Testis (tissue), 2 donors: ENCODE measurements at regions not wholly inside any gene's neighbourhood (a gene's known extent, or its start where the extent isn't known, plus 50 kb on each side); places are given as distances from the start of the nearest gene placed in this dataset.

Source experiments
- DNase-seq: peaks from one replicate; pipeline ENCODE4 v3.0.0-alpha.2; 2019
- H3K27ac ChIP-seq, 2 donors: fragments of 200-600 bp; sonication (generic); one replicate each; pipeline ENCODE4 v1.5.1; 2019
- H3K27me3 ChIP-seq: fragments of 200-600 bp; sonication (generic); one replicate; pipeline ENCODE4 v1.5.1; 2019
- H3K36me3 ChIP-seq: fragments of 200-600 bp; sonication (generic); one replicate; pipeline ENCODE4 v1.5.1; 2017; ENCODE audit warnings: low read depth; ENCODE audit errors: missing control alignments
- H3K4me1 ChIP-seq: fragments of 200-600 bp; sonication (generic); one replicate; pipeline ENCODE4 v1.5.1; 2019
- H3K4me3 ChIP-seq, 2 donors: fragments of 200-600 bp; sonication (generic); one replicate each; pipeline ENCODE4 v1.5.1; 2017 to 2019
- H3K9me3 ChIP-seq: fragments of 200-600 bp; sonication (generic); one replicate; pipeline ENCODE4 v1.5.1; 2017
- CTCF ChIP-seq, 3 experiments: fragments of 450-650 bp in 2 of 3; fragments of 200-600 bp in 1 of 3; sonication (generic) in 1 of 3; IDR thresholded peaks; one replicate each; pipeline ENCODE4 v1.5.1; 2016 to 2019; ENCODE audit warnings: antibody characterized with exemption in 3 of 3, mild to moderate bottlenecking in 2 of 3, moderate library complexity in 1 of 3
- POLR2A ChIP-seq: fragments of 450-650 bp; IDR thresholded peaks from one replicate; pipeline ENCODE4 v1.6.1; 2017; ENCODE audit warnings: antibody characterized with exemption, mild to moderate bottlenecking, moderate library complexity
- WGBS, 2 donors: methylation state at CpG; one replicate each; pipeline ENCODE4 v1.1.5; 2018; 5-methylcytosine and 5-hydroxymethylcytosine counted together
- intact Hi-C: fragments of 100-400 bp; cut with DNase I; formaldehyde crosslinking; loops from one replicate; pipeline ENCODE4 v1.15.1; 2023; ENCODE audit warnings: low total_unique reads

GRCh38 chr6:165926378-165926777, 241.3 kb downstream of the TBXT start:
- TF ChIP-seq CTCF (IDR thresholded peaks at IDR 0.05) (no peak), POLR2A (no peak)
- H3K27me3 ChIP-seq: no peaks in the 10 kb centered on the region
- intact Hi-C loops: no loop called here
- H3K27ac ChIP-seq: no peak overlapping the region
- no peak overlapping the region for H3K4me3 ChIP-seq
- no peak for DNase-seq
- H3K4me1 ChIP-seq: no peaks in the 10 kb centered on the region
- H3K9me3 ChIP-seq: no peaks in the 10 kb centered on the region
- no peaks in the 10 kb centered on the region for H3K36me3 ChIP-seq
- 49 to 66% methylated on average over 4 of the region's 4 CpGs for WGBS, 2 donors

GRCh38 chr6:165925474-165926156, 242.0 kb downstream of the TBXT start:
- DNase-seq: no peak
- Histone ChIP-seq H3K27me3 (no peaks in the 10 kb centered on the region), H3K4me1 (no peaks in the 10 kb centered on the region), H3K27ac (no peak overlapping the region), H3K9me3 (no peaks in the 10 kb centered on the region), H3K36me3 (no peaks in the 10 kb centered on the region), H3K4me3 (no peak overlapping the region)
- TF ChIP-seq CTCF (IDR thresholded peaks at IDR 0.05): no peak
- TF ChIP-seq POLR2A: no peak
- WGBS, 2 donors: 75 to 88% methylated on average over 1 of the region's 1 CpG
- intact Hi-C loops: no loop called here

GRCh38 chr6:165922309-165922794, 245.3 kb downstream of the TBXT start:
- Histone ChIP-seq H3K27ac (no peak overlapping the region), H3K36me3 (no peaks in the 10 kb centered on the region), H3K27me3 (no peaks in the 10 kb centered on the region), H3K4me1 (no peaks in the 10 kb centered on the region), H3K4me3 (no peak overlapping the region), H3K9me3 (no peaks in the 10 kb centered on the region)
- intact Hi-C loops: no loop called here
- TF ChIP-seq CTCF (IDR thresholded peaks at IDR 0.05): no peak
- TF ChIP-seq POLR2A: no peak
- 81 to 85% methylated on average over 6 of the region's 6 CpGs for WGBS, 2 donors
- no peak for DNase-seq

- TF ChIP-seq POLR2A (no peak), CTCF (IDR thresholded peaks at IDR 0.05) (no peak)
- Histone ChIP-seq H3K36me3 (no peaks in the 10 kb centered on the region), H3K4me1 (no peaks in the 10 kb centered on the region), H3K4me3 (no peak overlapping the region), H3K27me3 (no peaks in the 10 kb centered on the region), H3K27ac (no peak overlapping the region), H3K9me3 (no peaks in the 10 kb centered on the region)
- 70 to 81% methylated on average over 4 of the region's 4 CpGs for WGBS, 2 donors
- intact Hi-C loops: no loop called here
- no peak for DNase-seq
Observed at GRCh38 chr6:165920896-165921671, 246.6 kb downstream of the TBXT start.
